ENCODE measurements at regions not wholly inside any gene's neighbourhood (a gene's known extent, or its start where the extent isn't known, plus 50 kb on each side); places are given as distances from the start of the nearest gene placed in this dataset.

- no peak overlapping the region for H3K27ac ChIP-seq (ENCODE audit: extremely low read depth, low read depth, low read length)
- H3K4me3 ChIP-seq (ENCODE audit: low read depth, low read length): no peak overlapping the region
- no peaks in the 10 kb centered on the region for H3K36me3 ChIP-seq (ENCODE audit: control insufficient read depth in 2 of 2, insufficient read depth in 1 of 2, low read length in 2 of 2)
- POLR2A ChIA-PET: no interaction called here
- H3K9me3 ChIP-seq (ENCODE audit: control insufficient read depth, insufficient read depth, low read depth, low read length): no peaks in the 10 kb centered on the region
- H3K4me1 ChIP-seq (ENCODE audit: control insufficient read depth, insufficient read depth, low read length): no peaks in the 10 kb centered on the region
- CTCF ChIA-PET: no interaction called here
- TF ChIP-seq ZNF571 (tag by site-specific recombination; IDR thresholded peaks at IDR 0.05) (no peak), ZNF175 (tag by site-specific recombination; IDR thresholded peaks at IDR 0.05) (no peak), KLF8 (tag by site-specific recombination; IDR thresholded peaks at IDR 0.05) (no peak), ZFP37 (tag by site-specific recombination; IDR thresholded peaks at IDR 0.05) (no peak), ZNF426 (tag by site-specific recombination; IDR thresholded peaks at IDR 0.05) (no peak), ZNF404 (tag by site-specific recombination; IDR thresholded peaks at IDR 0.05) (no peak), ZNF26 (tag by site-specific recombination; IDR thresholded peaks at IDR 0.05) (no peak), ZNF654 (tag by site-specific recombination; IDR thresholded peaks at IDR 0.05; ENCODE audit: low read depth) (no peak), TSHZ1 (tag by site-specific recombination; IDR thresholded peaks at IDR 0.05; ENCODE audit: borderline replicate concordance) (no peak), ZNF623 (tag by site-specific recombination; IDR thresholded peaks at IDR 0.05) (no peak), ZNF202 (tag by site-specific recombination; IDR thresholded peaks at IDR 0.05; ENCODE audit: borderline replicate concordance) (no peak), ZNF449 (tag by site-specific recombination; IDR thresholded peaks at IDR 0.05) (no peak), ZNF148 (tag by site-specific recombination; IDR thresholded peaks at IDR 0.05; ENCODE audit: borderline replicate concordance) (no peak), ZNF350 (tag by site-specific recombination; IDR thresholded peaks at IDR 0.05) (no peak), ZNF555 (tag by site-specific recombination; conservative IDR thresholded peaks at IDR 0.05) (no peak), ZBTB44 (tag by site-specific recombination; IDR thresholded peaks at IDR 0.05) (no peak), ZNF544 (tag by site-specific recombination; IDR thresholded peaks at IDR 0.05) (no peak), ZNF157 (tag by site-specific recombination; IDR thresholded peaks at IDR 0.05) (no peak), PRDM6 (tag by site-specific recombination; IDR thresholded peaks at IDR 0.05) (no peak)
These were observed 659.0 kb downstream of the IRS1 start for GRCh38 chr2:226140594-226140993.
